Neural cell (in vitro differentiated cells): ENCODE measurements at regions not wholly inside any gene's neighbourhood (a gene's known extent, or its start where the extent isn't known, plus 50 kb on each side); places are given as distances from the start of the nearest gene placed in this dataset.

Experiments used
- CTCF ChIP-seq: fragments of 450-650 bp; IDR thresholded peaks from 2 replicates; pipeline ENCODE4 v1.5.1; 2014; ENCODE audit warnings: antibody characterized with exemption, mild to moderate bottlenecking, moderate library complexity; ENCODE audit not compliant: poor library complexity, severe bottlenecking
- EP300 ChIP-seq: fragments of 450-650 bp; conservative IDR thresholded peaks from 2 replicates; pipeline ENCODE4 v1.6.1; 2014; ENCODE audit warnings: antibody characterized with exemption, mild to moderate bottlenecking, moderate library complexity; ENCODE audit not compliant: poor library complexity, severe bottlenecking
- EZH2 ChIP-seq: fragments of 200-600, 300-800 bp; shearing (Covaris generic), sonication (generic); IDR thresholded peaks from 2 replicates; pipeline ENCODE4 v1.6.1; 2014; ENCODE audit warnings: antibody characterized with exemption, low read length, borderline replicate concordance, mild to moderate bottlenecking; ENCODE audit not compliant: insufficient read depth, poor library complexity, severe bottlenecking
- POLR2AphosphoS5 ChIP-seq: IDR thresholded peaks from 2 replicates; pipeline ENCODE4 v1.6.1; 2012
- RAD21 ChIP-seq: fragments of 450-650 bp; conservative IDR thresholded peaks from 2 replicates; pipeline ENCODE4 v1.6.1; 2014; ENCODE audit warnings: antibody characterized with exemption, mild to moderate bottlenecking, moderate library complexity
- SMC3 ChIP-seq: fragments of 450-650 bp; conservative IDR thresholded peaks from 2 replicates; pipeline ENCODE4 v1.6.1; 2014; ENCODE audit warnings: antibody characterized with exemption, mild to moderate bottlenecking, moderate library complexity; ENCODE audit not compliant: poor library complexity
- TAF1 ChIP-seq: IDR thresholded peaks from 2 replicates; pipeline ENCODE4 v1.6.1; 2012; ENCODE audit warnings: low read depth

GRCh38 chr2:122101319-122101718 lies 345.9 kb downstream of the TSN start:
- no peak for TF ChIP-seq CTCF
- no peak for TF ChIP-seq SMC3
- TF ChIP-seq EZH2 = no peak
- TF ChIP-seq EP300 = no peak
- TF ChIP-seq POLR2AphosphoS5 = no peak
- no peak for TF ChIP-seq RAD21
- no peak for TF ChIP-seq TAF1
